Esophagus muscularis mucosa (tissue), 4 donors: ENCODE measurements at regions not wholly inside any gene's neighbourhood (a gene's known extent, or its start where the extent isn't known, plus 50 kb on each side); places are given as distances from the start of the nearest gene placed in this dataset.

Source experiments
- DNase-seq: peaks from one replicate; pipeline ENCODE4 v3.0.0-alpha.2; 2017; ENCODE audit errors: extremely low spot score
- H3K27ac ChIP-seq, 4 donors: fragments of 200-600 bp; sonication (generic); replicated peaks in 1 of 4; 1 replicate in 3 of 4; 2 replicates in 1 of 4; pipeline ENCODE4 v1.5.1; 2016 to 2019; ENCODE audit warnings: mild to moderate bottlenecking in 1 of 4
- H3K27me3 ChIP-seq, 4 donors: fragments of 200-600 bp; sonication (generic); one replicate each; pipeline versions ENCODE4 v1.5.1 to v1.6.0; 2016 to 2019
- H3K36me3 ChIP-seq, 4 donors: fragments of 200-600 bp; sonication (generic); one replicate each; pipeline ENCODE4 v1.5.1; 2016 to 2019
- H3K4me1 ChIP-seq, 4 donors: fragments of 200-600 bp; sonication (generic); one replicate each; pipeline ENCODE4 v1.5.1; 2016 to 2019
- H3K4me3 ChIP-seq, 4 donors: fragments of 200-600 bp; sonication (generic); 1 replicate in 2 of 4; 2 replicates in 2 of 4; pipeline ENCODE4 v1.5.1; 2016 to 2019; ENCODE audit warnings: mild to moderate bottlenecking in 4 of 4, moderate library complexity in 1 of 4
- H3K9me3 ChIP-seq, 4 donors: fragments of 200-600 bp; sonication (generic); 1 replicate in 3 of 4; 2 replicates in 1 of 4; pipeline ENCODE4 v1.5.1; 2016 to 2019
- CTCF ChIP-seq, 3 experiments: fragments of 200-600 bp in 2 of 3; fragments of 450-650 bp in 1 of 3; sonication (generic) in 2 of 3; IDR thresholded peaks; one replicate each; pipeline ENCODE4 v1.5.1; 2017 to 2019; ENCODE audit warnings: antibody characterized with exemption in 3 of 3, mild to moderate bottlenecking in 2 of 3, moderate library complexity in 1 of 3
- EP300 ChIP-seq: sonication (generic); formaldehyde crosslinking; IDR thresholded peaks from one replicate; pipeline ENCODE4 v1.6.1; 2017; ENCODE audit warnings: antibody characterized with exemption
- POLR2A ChIP-seq: fragments of 450-650 bp; IDR thresholded peaks from one replicate; pipeline ENCODE4 v1.6.1; 2017; ENCODE audit warnings: antibody characterized with exemption, moderate library complexity, mild to moderate bottlenecking, low read depth
- POLR2AphosphoS5 ChIP-seq, 2 donors: sonication (generic); formaldehyde crosslinking; IDR thresholded peaks; one replicate each; pipeline ENCODE4 v1.6.1; 2017; ENCODE audit warnings: antibody characterized with exemption in 2 of 2
- WGBS: methylation state at CpG from one replicate; pipeline ENCODE4 v1.1.5; 2018; 5-methylcytosine and 5-hydroxymethylcytosine counted together
- intact Hi-C: fragments of 100-400 bp; cut with DNase I; formaldehyde crosslinking; loops from one replicate; pipeline ENCODE4 v1.15.1; 2023

- Histone ChIP-seq H3K4me1 (peaks cover 0 to under 1% (median 0%) of the 10 kb centered on the region in 4 donors), H3K9me3 (no peaks in the 10 kb centered on the region), H3K36me3 (no peaks in the 10 kb centered on the region), H3K27me3 (peaks cover 0 to 3% (median 0%) of the 10 kb centered on the region in 4 donors), H3K27ac (no peak overlapping the region), H3K4me3 (no peak overlapping the region)
- 96% methylated on average over 6 of the region's 6 CpGs for WGBS
- TF ChIP-seq EP300 (no peak), CTCF (IDR thresholded peaks at IDR 0.05) (no peak)
- no peak for DNase-seq
- intact Hi-C loops = loop anchor here (10.0 kb wide), 1 partner anchor 434 kb away; no protein-coding TSS in a partner anchor
Observed at GRCh38 chr9:19920401-19920800, 131.6 kb upstream of the SLC24A2 start.

GRCh38 chr9:19918630-19919029 lies 129.8 kb upstream of the SLC24A2 start:
- intact Hi-C loops = no loop called here
- TF ChIP-seq CTCF (IDR thresholded peaks at IDR 0.05) = no peak
- TF ChIP-seq POLR2AphosphoS5 (IDR thresholded peaks at IDR 0.05) = no peak
- H3K9me3 ChIP-seq = no peaks in the 10 kb centered on the region
- no peak for DNase-seq
- no peak overlapping the region for H3K27ac ChIP-seq
- 64% methylated on average over 1 of the region's 1 CpG for WGBS
- H3K36me3 ChIP-seq = no peaks in the 10 kb centered on the region
- H3K4me3 ChIP-seq = no peak overlapping the region
- H3K4me1 ChIP-seq = no peaks in the 10 kb centered on the region
- peaks cover 0 to 3% (median 0%) of the 10 kb centered on the region in 4 donors for H3K27me3 ChIP-seq

- 97% methylated on average over 3 of the region's 3 CpGs for WGBS
- TF ChIP-seq POLR2A (no peak), EP300 (no peak), POLR2AphosphoS5 (IDR thresholded peaks at IDR 0.05) (no peak), CTCF (IDR thresholded peaks at IDR 0.05) (no peak)
- H3K27ac ChIP-seq = no peak overlapping the region
- H3K9me3 ChIP-seq = no peaks in the 10 kb centered on the region
- peaks cover 0 to 3% (median 0%) of the 10 kb centered on the region in 4 donors for H3K27me3 ChIP-seq
- no peak overlapping the region for H3K4me3 ChIP-seq
- H3K36me3 ChIP-seq = no peaks in the 10 kb centered on the region
- intact Hi-C loops = no loop called here
- no peaks in the 10 kb centered on the region for H3K4me1 ChIP-seq
- peak; percentile 50 for DNase-seq
Observed at GRCh38 chr9:19914044-19914443, 125.2 kb upstream of the SLC24A2 start.

GRCh38 chr9:19913151-19913550 lies 124.3 kb upstream of the SLC24A2 start:
- intact Hi-C loops = no loop called here
- Histone ChIP-seq H3K36me3 (no peaks in the 10 kb centered on the region), H3K27me3 (no peaks in the 10 kb centered on the region), H3K4me1 (no peaks in the 10 kb centered on the region), H3K9me3 (no peaks in the 10 kb centered on the region), H3K27ac (no peak overlapping the region), H3K4me3 (no peak overlapping the region)
- 55% methylated on average over 1 of the region's 1 CpG for WGBS
- peak; percentile 5 for DNase-seq
- TF ChIP-seq POLR2AphosphoS5 (IDR thresholded peaks at IDR 0.05) = no peak
- TF ChIP-seq EP300 = no peak
- TF ChIP-seq POLR2A = no peak
- no peak for TF ChIP-seq CTCF (IDR thresholded peaks at IDR 0.05)

- no peaks in the 10 kb centered on the region for H3K4me1 ChIP-seq
- no peak overlapping the region for H3K27ac ChIP-seq
- DNase-seq = peak; percentile 37
- 79% methylated on average over 5 of the region's 5 CpGs for WGBS
- no peak overlapping the region for H3K4me3 ChIP-seq
- H3K36me3 ChIP-seq = no peaks in the 10 kb centered on the region
- H3K9me3 ChIP-seq = no peaks in the 10 kb centered on the region
- no peaks in the 10 kb centered on the region for H3K27me3 ChIP-seq
- intact Hi-C loops = no loop called here
- no peak for TF ChIP-seq CTCF (IDR thresholded peaks at IDR 0.05)
- TF ChIP-seq POLR2A = no peak
- TF ChIP-seq EP300 = no peak
Observed at GRCh38 chr9:19903076-19903475, 114.2 kb upstream of the SLC24A2 start.
